Mesenteric fat pad (tissue), 1 donor: ENCODE measurements at regions not wholly inside any gene's neighbourhood (a gene's known extent, or its start where the extent isn't known, plus 50 kb on each side); places are given as distances from the start of the nearest gene placed in this dataset.

Source experiments
- DNase-seq: peaks from one replicate; pipeline ENCODE4 v3.0.0-alpha.2; 2020; ENCODE audit warnings: low spot score
- donor health status: DM: yes; HTN: yes; CAD: no.

- no peak for DNase-seq
Measured at GRCh38 chr9:23426144-23426543, 399.9 kb downstream of the ELAVL2 start.

- DNase-seq, result no peak
Measured at GRCh38 chr9:23431459-23431858, 394.6 kb downstream of the ELAVL2 start.

GRCh38 chr9:23434654-23435053 is 391.4 kb downstream of the ELAVL2 start:
- no peak for DNase-seq

DNA sequence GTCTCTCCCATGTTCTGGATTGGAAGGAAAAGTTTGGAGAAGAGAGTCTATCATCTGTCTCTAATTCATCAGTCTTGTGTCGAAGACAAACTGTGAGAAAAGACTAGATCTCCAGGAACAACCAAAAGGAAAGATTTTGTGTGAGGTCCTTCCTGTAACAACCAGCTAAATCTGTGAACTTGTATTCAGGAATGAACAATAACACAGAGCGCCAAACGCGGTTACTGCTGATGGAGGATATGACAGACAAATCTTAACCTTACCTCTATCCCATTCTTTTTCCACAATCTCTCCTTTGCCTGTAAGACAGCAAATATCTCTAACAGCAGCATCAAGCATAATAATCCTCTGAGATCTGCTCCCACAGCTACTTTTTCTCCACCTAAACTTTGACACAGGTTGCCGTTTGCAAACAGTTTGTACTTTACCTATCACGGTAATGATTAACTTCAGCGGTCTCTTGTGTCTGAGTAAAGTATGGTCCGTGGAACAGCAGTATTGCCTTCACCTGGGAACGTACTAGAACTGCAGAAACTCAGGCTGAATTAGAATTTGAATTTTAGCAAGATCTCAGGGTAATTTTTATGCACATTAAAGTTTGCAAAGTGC is 387.6 kb downstream of the ELAVL2 start:
- DNase-seq, result no peak

- DNase-seq, result no peak
Measured at GRCh38 chr9:23441275-23441674, 384.8 kb downstream of the ELAVL2 start.

GRCh38 chr9:23444658-23445057 is 381.4 kb downstream of the ELAVL2 start:
- DNase-seq, result no peak

DNA sequence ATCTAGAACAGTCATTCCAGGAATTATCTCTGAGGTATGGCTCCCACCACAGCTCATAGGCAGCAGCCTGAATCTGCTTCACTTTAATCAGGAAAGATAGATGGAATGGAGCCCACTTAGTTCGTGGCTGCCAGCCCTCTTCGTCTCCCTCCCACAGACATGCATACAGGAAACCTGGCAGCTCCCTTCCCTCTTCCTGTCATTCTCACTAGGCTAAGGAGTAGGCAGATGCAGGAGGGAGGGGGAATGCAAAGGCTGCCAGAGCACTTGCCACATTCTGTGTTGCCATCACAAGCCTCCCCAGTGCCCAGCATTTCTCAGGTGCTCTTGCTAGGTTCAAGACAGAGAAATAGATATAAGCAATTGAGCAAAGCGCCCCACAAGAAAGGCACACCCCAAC is 378.9 kb downstream of the ELAVL2 start:
- no peak for DNase-seq

DNA sequence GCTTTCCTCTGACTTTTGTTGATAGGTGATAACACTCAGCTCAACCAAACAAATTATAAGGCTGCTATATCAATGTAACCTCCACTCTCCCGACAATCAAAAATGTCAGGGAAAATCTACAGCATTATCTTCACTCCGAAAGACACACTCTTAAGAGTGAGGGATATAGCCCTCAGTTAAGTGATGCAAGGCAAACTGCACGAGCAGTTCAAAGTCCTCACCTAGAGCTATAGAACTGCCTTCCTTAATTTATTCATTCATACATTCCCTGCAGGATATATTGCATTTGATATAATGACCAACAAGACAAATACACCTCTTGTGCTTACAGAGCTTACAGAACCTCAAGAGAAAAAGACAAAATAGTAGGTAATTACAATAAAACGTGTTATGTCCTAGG is 378.1 kb downstream of the ELAVL2 start:
- no peak for DNase-seq

DNA sequence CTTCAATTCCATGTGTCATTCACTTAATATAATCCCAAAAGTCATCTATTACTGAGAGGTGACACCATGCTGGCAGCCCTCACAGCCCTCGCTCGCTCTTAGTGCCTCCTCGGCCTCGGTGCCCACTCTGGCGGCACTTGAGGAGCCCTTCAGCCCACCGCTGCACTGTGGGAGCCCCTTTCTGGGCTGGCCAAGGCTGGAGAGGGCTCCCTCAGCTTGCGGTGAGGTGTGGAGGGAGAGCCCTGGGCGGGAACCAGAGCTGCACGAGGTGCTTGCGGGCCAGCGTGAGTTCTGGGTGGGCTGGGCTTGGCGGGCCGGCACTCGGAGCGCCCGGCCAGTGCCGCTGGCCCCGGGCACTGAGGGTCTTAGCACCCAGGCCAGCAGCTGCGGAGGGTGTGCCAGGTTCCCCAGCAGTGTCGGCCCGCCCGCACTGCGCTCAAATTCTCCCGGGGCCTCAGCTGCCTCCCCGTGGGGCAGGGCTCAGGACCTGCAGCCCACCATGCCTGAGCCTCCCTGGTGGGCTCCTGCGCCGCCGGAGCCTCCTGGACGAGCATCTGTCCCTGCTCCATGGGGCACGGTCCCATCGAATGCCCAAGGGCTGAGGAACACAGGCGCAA is 374.1 kb downstream of the ELAVL2 start:
- no peak for DNase-seq

DNA sequence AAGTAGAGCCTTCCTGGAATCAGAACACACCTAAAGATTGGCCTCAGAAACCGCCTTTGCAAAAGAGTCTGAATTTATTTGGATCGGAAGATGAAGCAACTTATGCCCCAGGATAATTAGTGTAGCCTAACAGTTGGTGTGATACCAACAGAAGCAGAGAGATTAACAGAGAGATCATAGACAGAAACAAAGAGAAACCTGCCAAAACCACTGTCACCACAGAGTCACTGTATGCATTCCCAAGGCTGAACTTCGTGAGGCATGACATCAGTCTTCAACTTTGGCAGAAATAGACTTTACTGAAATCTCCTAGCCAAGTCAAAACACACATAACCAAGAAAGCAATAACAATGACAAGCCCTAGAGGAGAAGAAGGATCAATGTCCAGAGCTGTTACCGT is 361.8 kb downstream of the ELAVL2 start:
- no peak for DNase-seq

DNA sequence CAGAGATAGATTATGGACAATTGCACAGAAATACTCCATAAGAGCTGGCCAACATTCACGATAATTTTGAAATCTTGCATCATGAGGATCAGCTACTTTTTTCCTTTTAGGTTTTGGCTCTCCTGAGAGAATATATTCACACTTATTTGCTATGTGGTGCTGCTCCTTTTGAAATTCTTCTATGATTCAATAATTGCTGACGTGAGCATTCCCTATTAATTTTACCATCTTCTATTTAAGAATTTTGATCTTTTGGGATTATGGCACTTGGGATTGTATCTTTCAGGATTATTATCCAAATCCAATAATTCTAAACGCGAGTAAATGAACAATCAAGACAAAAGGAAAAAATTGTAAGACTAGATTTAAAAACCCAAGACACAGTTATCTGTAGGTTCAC is 358.8 kb downstream of the ELAVL2 start:
- DNase-seq, result no peak

- DNase-seq, result no peak
Measured at GRCh38 chr9:23477908-23478307, 348.1 kb downstream of the ELAVL2 start.

- no peak for DNase-seq
Measured at GRCh38 chr9:23483566-23483965, 342.5 kb downstream of the ELAVL2 start.

DNA sequence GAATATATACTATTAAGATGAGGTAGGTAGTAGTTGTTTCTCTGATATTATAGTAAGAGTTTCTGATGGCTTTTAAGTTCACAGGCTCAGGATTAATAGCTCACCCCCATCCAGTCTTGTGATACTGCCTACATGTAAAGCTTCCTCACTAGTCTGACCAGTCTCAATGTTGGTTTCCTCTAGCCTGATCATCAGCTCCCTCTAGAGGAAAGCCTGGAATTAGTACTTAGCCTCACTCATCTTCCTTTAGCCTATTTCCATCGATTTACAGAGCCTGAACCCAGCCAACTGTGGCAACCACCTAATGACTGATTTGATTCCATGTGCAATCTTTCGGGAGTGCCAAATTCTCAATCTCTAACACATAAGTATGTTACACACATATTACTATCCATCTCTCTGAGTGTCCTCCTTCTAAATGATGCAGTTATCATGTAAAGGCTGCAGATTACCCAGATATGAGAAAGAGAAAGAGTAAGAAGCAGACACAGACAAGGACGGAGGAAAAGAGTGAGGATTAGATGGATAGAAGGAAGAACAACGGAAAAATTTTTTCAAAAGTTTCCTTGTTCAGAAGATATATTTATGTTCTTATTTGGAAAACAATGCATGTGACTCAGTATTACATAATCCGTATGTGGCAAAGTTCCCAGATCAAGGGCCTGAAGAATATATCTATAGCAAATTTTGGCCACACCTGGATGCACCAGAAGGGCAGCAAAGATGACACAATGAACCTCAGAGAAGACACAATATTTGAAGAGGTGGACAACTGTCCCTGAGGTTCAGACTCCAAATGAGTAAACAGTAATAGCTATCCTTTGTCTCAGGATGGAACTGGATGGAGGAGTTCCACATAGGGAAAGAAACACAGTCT is 333.7 kb downstream of the ELAVL2 start:
- no peak for DNase-seq

GRCh38 chr9:23493219-23493618 is 332.8 kb downstream of the ELAVL2 start:
- DNase-seq, result no peak

GRCh38 chr9:23496489-23497136 is 329.4 kb downstream of the ELAVL2 start:
- no peak for DNase-seq

- DNase-seq, result no peak
Measured at GRCh38 chr9:23497137-23497504, 328.9 kb downstream of the ELAVL2 start.

GRCh38 chr9:23502004-23502403 is 324.0 kb downstream of the ELAVL2 start:
- DNase-seq, result no peak

- no peak for DNase-seq
Measured at GRCh38 chr9:23522952-23523351, 303.1 kb downstream of the ELAVL2 start.

GRCh38 chr9:23524607-23525155 is 301.4 kb downstream of the ELAVL2 start:
- no peak for DNase-seq

GRCh38 chr9:23526806-23527205 is 299.2 kb downstream of the ELAVL2 start:
- DNase-seq, result no peak

DNA sequence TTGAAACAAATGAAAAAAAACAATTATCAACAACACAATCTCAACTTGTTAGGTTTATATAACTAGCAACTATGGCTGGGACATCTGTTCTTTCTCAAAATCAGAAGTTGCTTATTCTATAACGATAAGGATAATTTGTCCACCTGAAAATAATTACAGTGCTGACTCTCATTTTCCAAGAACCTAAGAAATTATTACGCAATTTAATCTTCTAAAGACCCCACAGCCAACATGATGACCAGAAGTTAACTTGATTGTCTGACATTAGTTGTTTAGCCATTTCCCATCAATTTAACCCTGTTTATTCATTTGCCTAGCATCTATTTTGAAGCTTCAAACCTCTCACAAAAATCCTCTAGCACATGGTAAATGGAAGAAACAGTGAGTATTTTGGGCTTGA is 293.8 kb downstream of the ELAVL2 start:
- DNase-seq, result no peak
